HG03175 (cell line): ENCODE measurements at regions not wholly inside any gene's neighbourhood (a gene's known extent, or its start where the extent isn't known, plus 50 kb on each side); places are given as distances from the start of the nearest gene placed in this dataset.
"Not testable (repeated sequence)": the region's sequence is repeated elsewhere in the genome, so short reads cannot be mapped to it uniquely, and the experiment has no call there.

ENCODE experiments used
- ATAC-seq: cut with Tn5 transposase; IDR thresholded peaks from one replicate; pipeline ENCODE4 v1.9.1; 2021; ENCODE audit warnings: mild to moderate bottlenecking, moderate library complexity; ENCODE audit not compliant: unreplicated experiment

- ATAC-seq: no peak
These were observed 233.9 kb downstream of the ERMARD start for GRCh38 chr6:169985121-169986015.

DNA sequence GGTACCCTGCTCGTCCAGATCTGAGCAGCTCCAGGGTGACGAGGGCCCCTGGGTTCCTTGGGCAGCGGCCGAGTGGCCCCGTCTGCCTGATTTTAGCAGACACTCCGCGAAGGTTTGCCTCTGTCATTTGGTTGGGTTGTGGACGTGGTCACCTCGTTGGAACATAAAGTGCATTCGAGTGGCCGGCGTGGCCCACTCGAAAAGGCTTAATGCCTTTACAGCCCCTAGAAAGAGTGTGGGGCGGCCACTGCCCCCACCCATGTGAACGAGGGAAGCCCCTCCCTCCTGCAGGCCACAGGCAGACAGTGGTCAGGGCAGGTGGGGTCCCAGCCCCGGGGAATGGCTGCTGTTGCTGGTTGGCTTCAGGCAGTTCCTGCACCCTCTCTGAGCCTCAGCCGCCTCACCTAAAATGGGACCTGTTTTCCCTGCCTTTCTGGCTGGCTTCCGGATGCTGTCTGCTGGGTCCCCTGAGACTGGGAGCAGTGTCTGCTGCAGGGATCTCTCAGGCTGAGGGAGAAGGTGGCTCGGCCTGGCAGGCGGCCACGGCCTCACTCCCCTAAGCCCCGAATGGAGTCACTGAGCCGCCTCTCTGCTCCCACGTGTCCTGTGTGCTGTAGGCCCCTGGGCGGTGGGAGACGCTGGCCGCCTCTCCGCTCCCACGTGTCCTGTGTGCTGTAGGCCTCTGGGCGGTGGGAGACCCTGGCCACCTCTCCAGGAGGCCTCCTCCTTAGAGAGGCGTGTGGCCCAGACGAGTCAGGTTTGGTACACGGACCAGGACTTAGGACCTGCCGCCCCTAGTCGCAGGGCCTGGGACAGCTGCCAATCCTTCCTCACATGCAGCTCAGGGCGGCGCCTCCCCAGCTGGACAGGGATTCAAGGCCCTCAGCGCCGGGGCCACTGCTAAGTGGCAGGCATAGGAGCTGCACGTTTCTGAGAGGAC is 233.0 kb downstream of the ERMARD start:
- no peak for ATAC-seq

DNA sequence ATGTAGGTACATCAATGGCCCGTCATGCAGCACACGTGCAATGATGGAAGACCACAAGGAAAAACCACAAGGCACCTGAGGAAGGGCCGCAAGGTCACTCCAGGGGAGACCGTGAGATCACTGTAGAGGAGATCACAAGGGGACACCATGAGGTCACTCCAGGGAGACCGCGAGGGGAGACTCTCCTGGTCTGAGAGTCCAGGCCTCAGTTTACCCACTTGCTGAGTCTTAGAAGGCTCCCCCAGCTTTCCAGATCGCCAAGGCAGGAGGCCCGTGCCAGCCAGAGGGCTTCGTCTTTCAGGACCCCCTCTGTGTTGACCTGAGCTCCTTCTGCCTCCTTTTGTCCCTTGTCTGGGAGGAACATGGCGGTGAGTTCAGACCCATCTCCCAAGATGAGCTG is 232.2 kb downstream of the ERMARD start:
- ATAC-seq: no peak

- no peak for ATAC-seq
These were observed 231.3 kb downstream of the ERMARD start for GRCh38 chr6:169982461-169983386.

DNA sequence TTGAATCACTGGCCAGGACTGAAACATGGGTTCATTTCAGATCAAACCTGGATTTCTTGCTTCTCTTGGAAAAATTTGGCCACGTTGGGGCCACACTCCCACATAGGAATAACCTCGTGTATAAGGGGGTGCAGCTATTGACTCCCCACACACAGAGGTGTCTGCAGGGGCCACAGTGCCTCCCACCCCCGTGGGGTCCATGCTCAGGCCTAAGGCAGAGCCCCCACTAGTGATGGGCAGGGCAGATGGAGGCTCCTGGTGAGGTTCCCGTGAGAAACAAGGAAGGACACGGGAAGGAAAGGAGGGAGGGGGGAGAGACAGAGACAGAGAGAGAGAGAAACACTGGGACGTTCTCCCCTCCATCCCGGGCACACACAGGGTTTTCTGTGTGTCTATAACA is 230.5 kb downstream of the ERMARD start:
- ATAC-seq: no peak

GRCh38 chr6:169981568-169981967 is 230.1 kb downstream of the ERMARD start:
- no peak for ATAC-seq

DNA sequence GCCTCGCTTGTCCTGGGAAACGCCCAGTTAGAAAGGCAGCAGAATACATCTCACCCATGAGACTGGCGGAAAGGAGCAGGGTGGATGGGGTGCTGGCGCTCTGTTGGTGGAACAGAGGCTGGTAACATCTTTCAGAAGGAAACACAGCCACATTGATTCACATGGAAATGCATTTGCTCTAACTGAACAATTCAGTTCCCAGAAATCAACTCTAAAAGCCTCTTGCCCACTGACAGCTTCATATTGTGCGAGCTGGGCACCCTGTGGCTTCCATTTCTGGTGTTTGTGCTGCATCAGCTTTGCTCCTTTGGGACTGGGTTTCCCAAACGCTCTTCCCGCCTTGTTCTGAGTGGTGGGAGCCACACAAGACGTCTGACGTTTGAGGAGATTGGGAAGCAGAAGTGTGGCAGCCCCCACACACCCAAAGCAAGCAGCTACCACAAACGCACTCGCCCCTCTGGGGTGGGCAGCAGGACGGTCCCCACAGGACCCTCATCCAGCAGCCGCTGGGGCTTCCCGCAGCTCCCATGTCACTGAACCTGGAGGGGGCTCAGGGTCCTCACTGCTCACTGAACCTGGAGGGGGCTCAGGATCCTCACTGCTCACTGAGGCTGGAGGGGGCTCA is 229.5 kb downstream of the ERMARD start:
- ATAC-seq: no peak

DNA sequence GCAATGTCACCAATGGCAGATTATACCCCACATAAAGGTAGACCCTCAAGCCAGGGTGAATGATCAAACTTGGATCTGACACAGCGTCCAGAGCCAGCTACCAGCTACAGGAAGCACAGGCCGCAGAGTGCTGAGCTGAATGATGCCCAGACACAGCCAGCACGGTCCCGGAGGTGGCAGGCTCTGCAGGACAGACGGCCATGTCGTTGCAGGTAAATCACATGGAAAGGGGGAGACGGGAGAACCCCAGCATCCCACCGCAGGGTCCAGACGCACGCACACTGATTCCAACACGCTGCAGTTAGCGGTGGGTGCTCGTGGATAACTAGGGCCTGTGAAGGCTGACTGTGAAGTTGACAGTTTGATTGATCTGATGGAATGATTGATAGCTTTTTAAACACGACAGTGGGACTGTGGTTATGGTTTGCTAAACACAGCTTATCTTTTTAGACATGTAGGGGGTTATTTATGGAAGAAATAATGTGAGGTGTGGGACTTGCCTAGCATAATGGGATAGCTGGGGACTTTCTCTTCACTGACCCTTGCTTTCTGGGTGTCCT is 228.5 kb downstream of the ERMARD start:
- ATAC-seq: no peak

DNA sequence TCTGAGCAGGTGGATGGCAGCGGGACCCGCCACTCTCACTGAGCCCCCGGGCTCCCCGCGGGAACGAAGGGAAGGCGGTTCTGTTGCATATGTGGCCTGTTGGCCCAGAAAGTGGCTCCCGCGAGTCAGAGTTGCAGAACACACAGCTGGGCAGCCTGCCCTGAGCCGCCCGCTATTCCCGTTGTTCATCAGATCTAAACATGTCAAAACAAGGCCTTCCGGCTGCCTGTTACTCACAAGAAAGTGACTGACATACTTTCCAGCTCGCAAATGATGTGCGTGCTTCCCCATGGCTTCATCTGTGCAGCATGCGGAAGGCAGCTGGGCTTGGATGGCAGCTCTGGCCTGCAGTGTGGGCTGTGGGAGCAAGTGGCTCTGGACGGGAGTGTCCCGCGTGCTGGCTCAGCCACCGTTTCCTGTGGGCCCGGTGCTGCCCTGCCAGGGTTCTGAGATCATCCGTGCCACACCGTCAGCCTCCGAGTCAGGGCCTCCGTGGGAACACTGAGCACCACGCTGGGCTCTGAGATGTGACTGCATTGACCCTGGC is 227.3 kb downstream of the ERMARD start:
- ATAC-seq: no peak

DNA sequence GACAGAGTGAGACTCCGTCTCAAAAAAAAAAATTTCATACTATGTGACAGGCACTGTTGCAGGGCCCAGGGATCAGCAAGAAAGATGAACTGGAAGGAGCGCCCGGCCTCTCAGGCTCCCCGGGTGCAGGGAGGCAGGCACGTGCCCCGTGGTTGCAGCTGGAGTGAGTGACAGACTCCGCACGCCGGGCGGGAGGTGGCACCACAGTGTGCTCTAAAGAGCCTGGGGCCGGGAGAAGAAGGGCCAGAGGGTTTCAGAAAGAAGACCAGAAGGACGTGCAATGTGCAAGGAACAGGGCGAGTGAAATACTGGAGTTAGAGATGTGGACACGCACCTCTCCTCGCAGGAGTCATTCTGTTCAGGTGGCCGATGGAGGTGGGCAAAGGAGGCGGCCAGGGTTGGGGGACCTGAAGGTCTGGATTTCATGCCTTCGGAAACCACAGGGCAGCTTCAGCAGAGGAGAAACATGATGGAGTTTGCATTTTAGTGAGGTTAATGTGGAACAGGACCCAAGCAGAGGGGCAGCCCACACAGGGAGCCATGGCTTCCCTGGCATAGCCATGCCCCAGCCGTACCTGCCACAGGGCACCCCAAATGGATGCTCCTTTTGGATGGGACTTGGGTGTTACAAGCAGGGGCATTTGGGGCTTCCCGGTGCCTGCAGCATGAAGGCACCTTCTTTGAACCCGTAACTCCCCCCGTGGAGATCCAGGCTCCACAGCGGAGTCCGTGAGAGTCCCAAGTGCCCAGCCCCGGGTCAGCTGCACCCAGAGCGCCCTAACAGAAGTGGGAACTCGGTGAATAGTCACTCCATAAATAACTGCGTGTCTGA is 226.2 kb downstream of the ERMARD start:
- ATAC-seq: no peak

- no peak for ATAC-seq
These were observed 225.1 kb downstream of the ERMARD start for GRCh38 chr6:169976301-169977081.

- ATAC-seq: no peak
These were observed 224.3 kb downstream of the ERMARD start for GRCh38 chr6:169975701-169976100.

- no peak for ATAC-seq
These were observed 223.9 kb downstream of the ERMARD start for GRCh38 chr6:169975286-169975685.

GRCh38 chr6:169974663-169975062 is 223.2 kb downstream of the ERMARD start:
- no peak for ATAC-seq

GRCh38 chr6:169973588-169974467 is 222.4 kb downstream of the ERMARD start:
- not testable (repeated sequence) for ATAC-seq

GRCh38 chr6:169972736-169973135 is 221.3 kb downstream of the ERMARD start:
- ATAC-seq: no peak

DNA sequence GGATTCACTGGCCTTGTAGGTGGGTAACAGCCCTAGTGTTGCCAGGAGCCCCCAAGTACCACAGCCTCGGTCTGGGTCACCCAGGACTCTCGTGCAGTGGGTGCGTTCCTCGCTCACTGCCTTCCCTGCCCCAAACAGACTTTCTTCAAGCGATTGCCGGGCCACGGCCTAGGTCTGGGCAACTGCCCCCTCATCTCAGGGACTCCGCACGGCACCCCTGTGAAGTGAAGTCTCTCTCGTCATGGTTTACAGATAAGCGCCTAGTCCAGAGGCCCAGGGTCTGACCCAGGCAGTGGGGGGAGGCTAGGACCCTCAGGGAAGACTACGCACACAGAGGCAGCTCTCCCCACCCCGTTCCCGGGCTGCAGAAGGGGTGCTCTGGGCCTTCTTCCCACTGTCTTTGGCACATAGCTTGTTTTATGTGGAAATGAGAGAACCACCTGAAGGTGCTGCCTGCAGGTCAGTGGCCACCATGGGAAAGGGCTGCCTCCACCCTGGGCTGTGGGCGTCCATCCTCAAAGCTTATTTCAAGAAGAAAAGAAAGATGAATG is 220.8 kb downstream of the ERMARD start:
- ATAC-seq: no peak
